ENCODE measurements at regions not wholly inside any gene's neighbourhood (a gene's known extent, or its start where the extent isn't known, plus 50 kb on each side); places are given as distances from the start of the nearest gene placed in this dataset.

- DNase-seq = peak; percentile 44
Measured at GRCh38 chr1:37393173-37394120, 80.9 kb upstream of the ZC3H12A start.

GRCh38 chr1:37394574-37395464 is 79.6 kb upstream of the ZC3H12A start:
- DNase-seq = no peak

GRCh38 chr1:37398096-37398495 is 76.3 kb upstream of the ZC3H12A start:
- DNase-seq = no peak

GRCh38 chr1:37399205-37399604 is 75.2 kb upstream of the ZC3H12A start:
- peak; percentile 85 for DNase-seq

GRCh38 chr1:37399830-37400464 is 74.4 kb upstream of the ZC3H12A start:
- DNase-seq = no peak

GRCh38 chr1:37400466-37401225 is 73.7 kb upstream of the ZC3H12A start:
- no peak for DNase-seq

- DNase-seq = no peak
Measured at GRCh38 chr1:37403166-37403565, 71.2 kb upstream of the ZC3H12A start.

- DNase-seq = no peak
Measured at GRCh38 chr1:37404711-37405110, 69.7 kb upstream of the ZC3H12A start.

- DNase-seq = no peak
Measured at GRCh38 chr1:37410105-37410504, 64.3 kb upstream of the ZC3H12A start.

GRCh38 chr1:37410815-37411214 is 63.6 kb upstream of the ZC3H12A start:
- no peak for DNase-seq

- no peak for DNase-seq
Measured at GRCh38 chr1:37415611-37416244, 58.7 kb upstream of the ZC3H12A start.

- no peak for DNase-seq
Measured at GRCh38 chr1:37420456-37420855, 53.9 kb upstream of the ZC3H12A start.

GRCh38 chr1:37423810-37424209 is 50.6 kb upstream of the ZC3H12A start:
- no peak for DNase-seq

- no peak for DNase-seq
Measured at GRCh38 chr1:37424523-37424922, 49.9 kb upstream of the ZC3H12A start.
